Hematopoietic multipotent progenitor cell treated with erythropoietin and hydrocortisone succinate and interleukin-3 and kit ligand, for 4 days (in vitro differentiated cells): ENCODE measurements at regions not wholly inside any gene's neighbourhood (a gene's known extent, or its start where the extent isn't known, plus 50 kb on each side); places are given as distances from the start of the nearest gene placed in this dataset.

ENCODE experiments used
- DNase-seq: peaks from one replicate; pipeline ENCODE4 v3.0.0-alpha.2; 2015

DNA sequence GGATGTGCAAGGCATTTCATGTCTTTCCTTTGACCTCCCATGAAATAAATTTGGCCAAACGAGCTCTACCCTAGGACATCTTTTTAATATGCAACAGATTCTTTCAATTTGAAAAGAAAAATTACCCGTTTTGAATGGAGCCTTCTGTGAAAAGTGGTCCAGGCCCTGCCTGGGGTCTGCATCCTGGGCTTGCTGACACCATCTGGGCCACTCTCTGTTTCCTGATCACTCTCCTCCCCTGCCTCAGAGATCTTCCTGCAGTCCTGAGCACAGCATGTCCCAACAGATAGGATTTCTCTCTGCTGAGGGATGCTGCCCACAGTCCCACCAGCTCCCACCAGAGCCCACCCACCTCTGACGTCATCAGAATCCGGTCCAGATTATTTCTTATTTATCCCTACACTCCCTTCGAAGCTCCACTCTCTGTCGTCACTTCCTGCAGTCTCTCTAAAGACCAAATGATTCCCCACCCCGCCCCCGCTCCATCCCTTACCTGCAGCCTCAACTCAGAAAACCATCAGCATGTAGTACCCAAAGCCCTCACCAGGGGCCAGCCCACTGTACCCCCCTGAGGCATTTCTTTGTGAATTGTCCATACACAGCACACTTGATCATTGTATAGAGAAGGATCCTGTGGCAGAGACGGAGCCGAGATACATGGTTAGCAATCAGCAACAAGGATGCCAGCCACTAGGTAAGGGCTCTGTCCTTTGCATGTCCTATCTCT, 192.1 kb upstream of the MGMT start:
- peak; percentile 4 for DNase-seq

DNA sequence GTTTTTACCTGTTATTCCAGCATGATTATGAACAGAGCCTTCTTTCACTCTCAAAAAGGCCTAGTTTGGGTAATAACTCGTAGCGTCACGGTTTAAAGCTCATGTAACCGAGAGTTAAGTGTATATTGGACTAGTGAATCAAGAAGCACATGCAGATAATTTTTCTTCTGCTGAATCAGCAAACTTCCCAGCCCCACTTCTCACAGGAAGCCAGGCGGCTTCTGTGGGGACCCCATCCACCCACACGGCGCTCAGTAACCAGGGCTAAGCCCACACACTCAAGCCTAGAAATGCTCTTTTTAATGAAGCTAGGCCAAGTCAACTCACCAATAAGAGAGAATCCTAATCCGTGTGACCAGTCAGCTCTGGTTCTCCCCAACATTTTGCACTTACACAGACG, 191.2 kb upstream of the MGMT start:
- peak; percentile 14 for DNase-seq

DNA sequence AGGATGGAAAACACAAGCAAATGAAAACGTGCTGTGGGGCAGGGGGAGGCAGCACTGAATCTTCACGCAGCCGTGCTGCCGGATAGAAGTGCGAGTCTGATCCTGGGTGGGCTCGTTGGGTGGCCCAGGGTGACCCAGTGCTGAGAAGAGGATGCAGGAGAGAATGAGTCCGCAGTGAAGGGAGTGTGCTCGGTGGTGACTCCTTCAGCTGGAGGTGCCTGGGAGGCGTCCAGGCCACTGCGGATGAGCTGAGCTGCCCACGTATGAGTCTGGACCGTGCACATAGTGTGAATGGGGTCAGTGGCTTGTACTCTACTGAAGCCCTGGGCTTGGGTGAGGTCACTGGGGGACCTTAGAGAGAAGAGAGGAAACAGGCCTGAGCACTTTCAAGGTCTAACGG, 190.0 kb upstream of the MGMT start:
- DNase-seq = no peak

DNA sequence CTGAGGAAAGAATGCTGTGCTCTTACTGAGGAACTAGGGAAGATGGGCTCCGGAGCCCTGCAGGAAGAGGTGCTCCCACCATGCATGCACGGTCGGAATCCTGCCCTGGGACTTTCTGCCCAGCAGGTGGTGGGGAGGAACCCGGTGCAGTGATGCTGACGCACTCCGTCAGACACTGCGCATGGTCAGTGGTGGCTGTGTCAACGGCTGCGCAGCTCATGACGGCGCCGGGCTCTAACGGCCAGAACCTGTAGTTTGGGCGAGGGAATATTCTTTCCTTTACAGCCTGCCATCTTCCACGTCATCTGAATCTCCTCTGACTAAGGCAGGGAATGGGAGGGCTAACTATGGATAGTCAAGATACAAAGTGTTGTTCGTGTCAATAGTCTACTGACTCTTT, 189.2 kb upstream of the MGMT start:
- DNase-seq = no peak

DNA sequence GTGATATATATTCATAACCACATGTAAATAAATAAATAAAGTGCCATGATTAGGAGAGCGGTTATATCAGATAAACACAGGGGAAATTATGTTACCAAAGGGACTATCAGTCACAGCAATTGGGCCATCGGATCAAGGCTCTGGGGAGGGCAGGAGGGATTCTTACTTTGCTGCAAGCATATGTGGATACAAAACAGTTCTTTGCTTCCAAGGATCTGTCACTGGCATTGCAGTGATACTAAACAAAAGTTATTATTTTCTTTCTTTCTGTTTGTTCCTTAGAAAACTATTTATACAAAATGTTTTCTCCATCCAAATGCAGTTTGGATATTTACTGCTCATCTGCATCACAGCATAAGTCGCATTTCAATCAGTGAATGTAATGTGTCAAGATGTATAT, 188.4 kb upstream of the MGMT start:
- DNase-seq = no peak

DNA sequence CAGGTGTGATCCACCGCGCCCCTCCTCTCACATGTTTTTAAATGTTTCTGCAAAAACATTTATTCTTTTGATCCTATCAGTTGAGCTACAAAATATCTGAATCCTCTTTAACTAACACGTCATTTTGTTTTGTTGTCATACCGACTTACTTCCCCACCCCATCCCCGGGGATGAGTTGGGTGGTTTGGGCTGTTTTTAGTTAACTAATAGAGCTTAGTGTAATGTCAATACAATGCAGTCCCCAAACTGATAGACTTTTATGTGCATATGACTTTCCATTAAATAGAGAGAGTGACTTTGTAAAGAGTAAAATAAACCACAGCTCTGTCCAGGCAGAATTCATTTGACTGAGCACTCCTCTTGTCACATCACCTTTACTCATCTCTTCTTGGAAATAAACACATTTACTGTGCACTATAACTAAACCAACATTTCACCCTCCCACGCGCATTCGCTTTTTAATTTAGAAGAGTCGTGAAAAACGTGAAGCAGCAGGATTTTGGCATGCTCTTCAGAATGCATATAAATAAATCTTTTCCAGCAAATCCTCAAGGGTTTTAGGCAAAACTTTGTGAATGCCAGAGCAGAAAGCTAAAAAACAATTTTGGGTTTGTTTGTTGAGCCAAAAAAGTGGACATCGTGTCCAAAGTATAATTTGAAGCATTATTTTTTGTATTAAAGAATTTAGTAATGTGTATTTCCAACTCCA, 187.4 kb upstream of the MGMT start:
- no peak for DNase-seq

DNA sequence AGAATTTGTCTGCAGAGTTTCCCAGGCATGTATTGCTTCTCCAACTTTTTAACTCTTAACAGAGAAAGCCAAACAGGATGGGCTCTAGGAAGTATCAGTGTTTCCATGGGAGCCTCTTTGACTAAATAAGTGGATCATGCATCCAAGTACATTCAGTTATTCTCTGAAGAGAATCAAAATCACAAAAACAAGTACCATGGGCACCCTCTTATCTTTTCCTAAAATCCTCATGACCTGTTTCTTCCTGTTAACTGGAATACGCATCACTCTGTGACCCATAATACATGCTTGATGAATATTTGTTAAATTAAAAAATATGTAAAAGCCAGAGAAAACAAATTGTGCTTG, 186.9 kb upstream of the MGMT start:
- no peak for DNase-seq

DNA sequence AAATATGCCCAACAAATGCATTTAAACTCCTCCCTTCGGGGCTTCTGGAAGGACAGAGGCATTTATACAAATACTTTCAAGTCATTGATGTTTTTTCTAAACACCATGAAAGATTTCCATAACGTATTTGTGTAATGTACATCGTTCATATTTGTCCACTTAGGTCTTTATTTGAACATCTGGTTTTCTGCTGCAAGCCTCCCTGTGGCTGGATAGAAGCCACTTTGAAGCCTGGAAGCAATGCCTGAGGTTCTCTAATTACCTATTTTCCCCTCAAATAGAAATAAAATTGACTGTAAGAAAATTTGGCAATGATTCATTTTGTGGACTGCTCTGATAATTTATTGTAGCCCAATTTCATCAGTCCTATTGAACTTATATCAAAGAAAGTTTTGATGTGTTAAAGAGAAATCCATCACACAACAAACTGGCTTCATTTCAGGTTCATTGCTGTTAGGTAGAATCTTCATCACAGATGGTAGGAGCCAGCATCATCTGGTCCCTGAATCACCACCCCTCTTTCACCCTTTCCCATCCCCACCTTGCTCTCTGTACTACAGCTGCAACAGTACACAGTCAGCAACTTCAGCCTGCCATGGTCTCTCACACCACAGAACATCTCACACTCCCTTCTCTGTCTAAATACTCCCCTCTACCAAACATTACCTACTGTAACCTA, 186.0 kb upstream of the MGMT start:
- no peak for DNase-seq

DNA sequence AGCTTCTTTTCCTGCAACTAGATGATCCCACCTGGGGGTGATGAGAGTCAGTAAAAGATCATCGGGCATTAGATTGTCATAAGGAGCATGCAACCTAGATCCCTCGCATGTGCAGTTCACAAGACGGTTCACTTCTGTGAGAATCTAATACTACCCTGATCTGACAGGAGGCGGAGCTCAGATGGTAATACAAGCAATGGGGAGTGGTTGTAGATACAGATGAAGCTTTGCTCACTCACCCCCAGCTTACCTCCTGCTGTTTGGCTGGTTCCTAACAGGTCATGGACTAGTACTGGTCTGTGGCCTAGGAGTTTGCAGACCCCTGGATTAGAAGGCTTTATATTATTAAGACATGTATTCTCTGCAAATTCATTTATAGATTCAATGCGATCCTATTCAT, 181.6 kb upstream of the MGMT start:
- no peak for DNase-seq

DNA sequence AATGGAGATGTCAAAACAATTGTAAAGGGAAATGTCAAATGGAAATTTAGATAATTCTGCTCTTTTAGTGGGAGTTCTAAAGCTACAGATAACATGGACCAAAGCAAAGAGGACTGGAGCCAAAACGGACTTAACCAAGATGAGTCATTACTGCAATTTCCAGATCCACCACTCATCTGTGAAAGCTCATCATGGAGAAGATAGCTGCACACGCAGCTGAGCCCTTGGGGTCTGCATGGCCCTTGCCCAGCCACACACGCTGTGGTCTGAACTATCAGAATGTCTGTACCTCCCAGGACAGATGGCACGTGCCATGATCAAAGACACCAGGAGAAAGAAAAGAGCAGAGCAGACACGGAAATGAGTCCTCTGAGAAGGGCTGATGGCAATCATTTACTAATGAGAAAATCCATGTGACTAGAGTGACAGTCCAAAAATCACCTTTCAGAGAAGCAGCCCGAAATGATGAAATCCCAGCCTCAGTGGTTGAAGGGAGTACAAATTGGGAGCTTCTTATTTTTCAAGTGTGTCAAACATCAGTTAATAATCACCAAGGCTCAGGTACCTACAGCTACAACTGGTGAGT, 177.9 kb upstream of the MGMT start:
- DNase-seq = no peak

DNA sequence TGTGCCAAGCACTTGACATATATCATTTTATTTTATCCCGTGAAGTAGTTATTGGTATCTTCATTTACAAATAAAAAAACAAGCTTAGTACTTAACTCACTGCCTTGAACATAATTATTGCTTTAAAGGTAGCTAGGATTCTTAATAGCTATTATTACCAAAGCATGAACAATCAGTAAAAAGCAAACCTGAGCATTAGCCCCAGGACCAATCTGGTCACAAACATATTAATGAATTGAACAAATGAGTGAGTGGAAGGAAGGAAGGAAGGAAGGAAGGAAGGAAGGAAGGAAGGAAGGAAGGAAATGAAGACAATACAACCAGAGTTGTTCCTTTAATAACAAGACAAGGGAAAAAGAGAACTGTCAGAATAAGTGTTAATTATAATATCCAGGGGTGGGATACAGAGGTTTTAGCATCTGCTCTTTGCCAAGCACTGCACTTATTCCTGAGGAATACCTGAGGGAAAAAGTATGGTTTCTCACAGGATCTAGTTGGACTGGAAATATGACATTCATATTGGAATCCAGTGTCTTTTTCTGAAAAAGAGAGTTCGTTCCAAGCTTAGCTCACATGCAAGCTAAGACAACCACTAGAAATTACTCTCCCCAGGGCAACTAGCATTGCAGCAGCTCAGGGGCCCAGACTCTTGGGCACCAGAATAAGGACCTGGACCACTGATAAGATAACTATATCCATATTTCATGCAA, 172.9 kb upstream of the MGMT start:
- no peak for DNase-seq

DNA sequence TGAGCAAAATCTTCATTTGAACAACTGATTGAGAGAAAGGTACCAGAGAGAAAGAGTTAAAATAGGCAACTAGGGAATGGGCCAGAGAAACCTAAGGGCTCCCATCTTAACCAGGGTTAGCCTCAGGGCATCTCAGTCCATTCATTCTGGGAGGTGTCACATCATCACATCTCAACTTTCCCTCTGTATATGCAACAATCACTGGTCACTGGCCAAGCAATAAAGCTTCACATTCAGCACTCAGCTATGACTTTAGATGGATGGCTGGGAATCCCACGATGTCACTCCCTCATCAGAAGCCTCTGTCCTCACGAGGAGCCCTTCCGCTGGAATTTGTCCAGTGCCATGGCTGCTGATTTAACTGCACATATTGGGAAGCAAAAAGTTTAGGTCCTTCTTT, 172.1 kb upstream of the MGMT start:
- no peak for DNase-seq

DNA sequence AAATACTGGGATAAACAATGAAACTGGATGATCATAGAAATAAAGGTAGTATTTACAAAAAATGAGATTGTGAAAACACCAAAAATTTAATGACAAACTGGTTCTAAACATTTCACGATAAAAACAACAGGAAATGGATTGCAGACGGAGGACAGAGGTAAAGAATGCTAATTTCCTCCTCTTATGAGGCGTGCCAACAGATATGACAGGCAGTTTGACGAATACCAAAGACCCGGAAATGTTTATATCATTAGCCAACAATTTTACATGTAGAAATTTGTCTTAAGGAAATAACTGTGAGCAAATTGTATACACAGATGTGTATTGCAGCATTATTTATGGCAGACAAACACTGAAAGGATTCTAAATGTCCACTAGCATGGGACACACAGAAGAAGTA, 162.0 kb upstream of the MGMT start:
- peak; percentile 17 for DNase-seq

DNA sequence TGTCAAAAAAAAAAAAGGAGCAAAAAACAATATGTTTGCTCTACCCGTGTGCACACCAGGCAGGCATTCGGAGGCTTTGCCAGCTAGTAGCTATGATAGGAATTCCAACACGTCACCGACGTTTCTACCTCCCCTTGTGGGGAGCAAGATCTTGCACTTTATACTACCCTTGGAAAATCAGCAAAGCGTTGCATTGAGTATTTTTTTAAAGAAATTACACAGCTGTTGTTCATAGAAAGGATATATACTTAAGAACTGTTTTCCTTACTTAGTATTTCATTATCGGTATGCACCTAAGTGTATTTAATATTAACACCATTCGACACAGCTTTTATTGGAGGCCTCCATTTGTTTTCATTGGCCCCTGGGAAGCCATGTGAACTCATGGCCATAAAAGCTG, 159.9 kb upstream of the MGMT start:
- DNase-seq = no peak

DNA sequence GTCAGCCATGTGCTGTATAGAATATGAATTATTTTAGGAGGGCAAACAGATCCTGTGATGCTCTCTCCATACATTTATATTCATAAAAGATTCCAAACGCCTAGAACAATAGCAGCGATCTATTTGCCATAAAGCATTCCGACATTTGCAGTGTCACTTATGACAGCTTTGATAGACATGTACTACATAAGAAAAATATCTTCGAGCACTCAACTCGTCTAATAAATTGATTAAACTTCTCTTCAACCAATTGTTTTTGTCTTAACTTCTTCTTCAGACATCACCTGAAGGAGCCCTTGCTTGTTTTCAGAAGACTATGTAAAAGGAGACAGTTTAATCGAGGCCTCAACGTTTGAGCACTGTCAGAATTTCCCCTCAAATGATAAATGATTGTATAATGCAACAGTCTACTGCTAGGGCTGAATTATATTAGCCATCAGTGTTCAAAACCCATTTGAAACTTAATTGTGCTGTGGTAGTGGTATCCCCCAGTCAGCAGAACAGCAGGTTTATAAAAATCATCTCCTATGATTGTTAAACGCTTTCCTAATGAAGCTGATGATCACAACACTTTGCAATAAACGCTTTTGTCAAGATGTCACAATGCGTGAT, 158.0 kb upstream of the MGMT start:
- no peak for DNase-seq

DNA sequence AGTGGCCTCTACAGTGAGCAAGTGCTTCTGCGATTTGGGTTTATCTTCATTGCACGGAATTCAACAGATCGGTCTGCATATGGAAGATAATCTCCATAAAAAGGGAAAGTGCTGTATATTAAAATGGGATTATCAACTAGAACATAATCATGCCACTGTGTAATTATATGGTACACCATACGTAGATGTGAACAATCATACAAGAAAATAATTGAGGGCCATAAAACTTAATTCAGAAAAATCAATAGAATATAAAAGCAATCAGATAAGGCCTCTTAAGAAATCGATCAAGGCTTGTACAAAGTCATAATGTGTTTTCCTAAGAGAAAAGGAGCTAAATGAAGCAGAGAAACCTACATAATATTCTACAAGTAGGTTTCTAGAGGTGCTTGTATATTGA, 157.5 kb upstream of the MGMT start:
- DNase-seq = no peak

DNA sequence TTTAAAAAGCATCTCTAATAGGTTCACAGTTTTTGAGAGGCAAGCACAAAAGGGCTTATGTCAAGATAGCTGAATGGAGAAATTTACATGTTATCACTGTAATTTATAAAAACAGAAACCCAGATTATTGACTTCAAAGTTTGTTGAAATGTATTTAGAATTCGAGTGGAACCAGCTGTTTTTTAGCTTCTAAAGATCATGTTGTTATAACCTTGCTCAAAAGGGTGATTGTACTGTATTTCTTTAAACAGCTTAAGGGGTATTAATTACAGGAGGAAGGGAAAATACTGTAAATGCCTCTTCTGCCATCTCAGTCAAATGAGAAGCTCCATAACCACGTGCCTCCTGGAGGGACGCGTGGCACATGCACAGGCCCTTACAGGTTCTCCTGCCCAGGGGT, 156.2 kb upstream of the MGMT start:
- DNase-seq = no peak

DNA sequence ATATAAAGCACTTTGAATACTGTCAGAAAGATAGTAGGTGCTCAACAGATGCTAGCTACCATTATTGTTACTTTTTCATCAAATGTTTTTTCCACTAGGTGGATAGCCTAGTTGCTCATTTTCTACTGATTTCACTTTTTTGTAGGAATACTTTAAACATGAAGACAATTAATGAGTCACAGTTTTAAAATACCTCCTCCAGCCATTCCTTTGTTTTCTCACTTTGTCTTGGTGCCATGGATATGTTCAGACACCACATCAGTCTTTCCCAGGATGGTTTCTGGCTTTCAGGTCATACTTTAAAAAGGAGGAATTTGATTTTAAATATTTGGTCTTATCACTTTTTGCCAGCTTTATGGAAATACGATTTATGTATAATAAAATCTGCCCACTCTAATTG, 147.1 kb upstream of the MGMT start:
- no peak for DNase-seq

DNA sequence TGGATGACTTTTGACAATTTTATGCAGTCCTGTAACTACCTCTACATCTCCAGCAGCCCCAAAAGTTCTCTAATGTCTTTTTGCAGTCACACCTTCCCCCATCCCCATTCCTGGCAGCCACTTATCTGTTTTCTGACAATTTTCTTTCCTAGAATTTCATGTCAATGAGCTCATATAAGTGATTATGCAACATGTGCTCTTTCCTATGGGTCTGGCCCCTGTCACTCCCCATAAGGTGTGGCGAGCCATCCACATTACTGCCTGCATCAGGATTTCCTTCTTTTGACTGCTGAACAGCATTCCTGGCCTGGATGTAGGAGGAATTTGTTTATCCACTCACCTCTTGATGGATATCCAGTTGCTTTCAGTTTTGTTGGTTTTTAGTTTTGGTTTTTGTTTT, 146.7 kb upstream of the MGMT start:
- DNase-seq = no peak

DNA sequence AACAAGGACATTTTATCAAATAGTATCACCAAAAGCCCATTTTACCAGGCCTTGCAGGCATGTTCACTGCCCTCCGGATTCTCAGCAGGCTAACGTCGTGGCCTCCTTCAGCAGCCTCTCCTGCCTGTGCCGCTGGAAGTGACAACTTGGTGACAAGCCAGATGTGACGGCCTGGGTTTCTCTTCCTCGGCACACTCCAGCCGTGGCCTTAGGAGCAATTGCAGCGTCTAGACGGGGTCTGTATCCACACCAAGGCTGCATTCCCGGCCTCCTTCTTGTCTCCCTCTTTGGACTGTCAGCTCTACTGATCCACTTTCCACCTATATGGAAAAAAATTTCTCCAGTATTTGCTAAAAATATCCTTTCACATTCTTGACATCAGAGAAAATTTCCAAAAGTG, 145.3 kb upstream of the MGMT start:
- DNase-seq = no peak

DNA sequence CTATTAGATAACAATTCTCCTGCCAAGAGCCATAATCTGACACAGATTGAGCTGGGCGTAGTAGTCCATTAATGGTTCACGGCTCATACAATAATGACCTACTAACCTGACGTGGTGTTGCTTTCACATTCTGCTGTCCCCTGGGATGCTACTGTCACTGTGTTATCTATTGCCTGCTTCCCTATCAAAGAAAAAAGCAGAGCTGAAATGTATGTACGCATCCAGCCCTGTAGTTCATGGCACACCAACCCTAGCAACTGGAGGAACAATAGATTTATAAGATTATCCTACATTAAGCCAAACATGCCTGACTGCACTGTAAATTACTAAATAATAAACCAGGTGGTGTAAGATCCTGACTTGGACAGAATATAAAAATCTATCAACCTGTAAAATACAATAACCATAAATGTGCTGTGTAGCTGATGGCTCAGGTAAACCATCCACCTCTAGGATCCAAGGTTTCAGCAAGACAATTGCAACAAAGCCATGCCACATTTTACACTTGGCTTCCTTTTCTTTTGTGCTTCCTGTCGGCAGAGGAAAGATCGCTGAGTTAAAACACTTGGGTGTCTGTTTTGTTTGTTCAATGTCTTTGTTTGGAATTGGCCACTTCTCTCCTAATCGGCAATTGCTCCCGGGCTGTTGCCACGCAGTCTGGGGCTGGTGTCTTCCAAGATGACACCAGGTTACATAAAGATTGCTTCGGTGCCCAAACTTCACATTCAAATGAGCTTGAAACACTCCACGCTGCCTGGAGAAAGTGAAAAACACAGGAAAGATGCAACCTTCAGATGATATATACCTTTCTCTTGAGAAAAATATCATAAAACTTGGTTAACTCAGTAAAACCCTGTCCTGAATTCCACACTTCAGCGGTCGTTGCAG, 143.9 kb upstream of the MGMT start:
- DNase-seq = no peak

DNA sequence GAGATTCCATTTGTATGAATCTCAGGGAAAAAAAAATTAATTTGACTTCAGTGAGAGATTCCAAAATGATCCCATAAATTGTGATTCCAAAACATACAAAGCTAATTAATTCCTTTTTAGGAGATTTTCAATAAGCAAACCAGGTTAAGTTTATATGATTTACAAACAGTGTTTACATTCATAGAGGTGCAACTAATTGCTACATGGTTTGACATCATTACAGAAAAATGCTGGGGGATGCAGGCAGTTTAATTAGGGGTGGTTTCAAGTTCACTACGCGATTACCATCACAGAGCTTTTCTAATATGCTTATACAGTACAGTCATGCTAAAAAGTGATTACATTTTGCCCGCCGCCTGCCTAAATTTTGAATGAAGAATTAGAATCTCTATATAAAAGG, 143.2 kb upstream of the MGMT start:
- no peak for DNase-seq
